K562 (cell line): ENCODE measurements at regions not wholly inside any gene's neighbourhood (a gene's known extent, or its start where the extent isn't known, plus 50 kb on each side); places are given as distances from the start of the nearest gene placed in this dataset.

ENCODE experiments used
- BDP1 ChIP-seq: IDR thresholded peaks from 3 replicates; pipeline ENCODE4 v1.6.1; 2011; ENCODE audit not compliant: insufficient read length, insufficient read depth
- ZBTB5 ChIP-seq: fragments of 450-650 bp; IDR thresholded peaks from 2 replicates; pipeline ENCODE4 v1.6.1; 2017; ENCODE audit warnings: antibody characterized with exemption
- ZNF407 ChIP-seq: fragments of 450-650 bp; IDR thresholded peaks from 2 replicates; pipeline ENCODE4 v1.6.1; 2016; ENCODE audit warnings: low read depth
- ZNF79 ChIP-seq: fragments of 250-450 bp; sonication (Bioruptor Pico); IDR thresholded peaks from 2 replicates; pipeline ENCODE4 v1.4.0; 2020; ENCODE audit warnings: low read depth, mild to moderate bottlenecking, moderate library complexity

GRCh38 chr5:147179562-147180147, 55.2 kb upstream of the STK32A start (continued):
- TF ChIP-seq ZNF407 (no peak), BDP1 (no peak), ZBTB5 (no peak), ZNF79 (CRISPR knock-in tag) (no peak)
- TF ChIP-seq, all 486 proteins: peak for 0
